ENCODE measurements at regions not wholly inside any gene's neighbourhood (a gene's known extent, or its start where the extent isn't known, plus 50 kb on each side); places are given as distances from the start of the nearest gene placed in this dataset.

- TF ChIP-seq MAX (IDR thresholded peaks at IDR 0.05; ENCODE audit: insufficient read depth, insufficient read length) = no peak
- no peak for TF ChIP-seq CTCF (IDR thresholded peaks at IDR 0.05; ENCODE audit: extremely low read depth in 1 of 2, insufficient read depth in 1 of 2, low read depth in 1 of 2, low read length in 2 of 2)
- no peak for TF ChIP-seq POLR2AphosphoS5 (IDR thresholded peaks at IDR 0.05; ENCODE audit: insufficient read depth, low read depth, low read length)
- no peak for TF ChIP-seq JUN (IDR thresholded peaks at IDR 0.05; ENCODE audit: borderline replicate concordance, insufficient read depth, insufficient read length, low read depth)
- TF ChIP-seq POLR2A (IDR thresholded peaks at IDR 0.05; ENCODE audit: low read depth, low read length) = no peak
- TF ChIP-seq MYC (IDR thresholded peaks at IDR 0.05; ENCODE audit: low read depth, low read length) = no peak
- no peak for TF ChIP-seq EZH2 (IDR thresholded peaks at IDR 0.05; ENCODE audit: borderline replicate concordance, low read depth, low read length, severe bottlenecking)
- TF ChIP-seq GATA2 (IDR thresholded peaks at IDR 0.05; ENCODE audit: insufficient read depth, insufficient read length, low read depth, low read length) = no peak
- no peak for TF ChIP-seq FOS (IDR thresholded peaks at IDR 0.05; ENCODE audit: borderline replicate concordance, insufficient read depth, low read length)
Observed at GRCh38 chr7:18400275-18400674, 95.3 kb upstream of the HDAC9 start.

Data from endothelial cell of umbilical vein (primary cell).